ENCODE measurements at regions not wholly inside any gene's neighbourhood (a gene's known extent, or its start where the extent isn't known, plus 50 kb on each side); places are given as distances from the start of the nearest gene placed in this dataset.

DNA sequence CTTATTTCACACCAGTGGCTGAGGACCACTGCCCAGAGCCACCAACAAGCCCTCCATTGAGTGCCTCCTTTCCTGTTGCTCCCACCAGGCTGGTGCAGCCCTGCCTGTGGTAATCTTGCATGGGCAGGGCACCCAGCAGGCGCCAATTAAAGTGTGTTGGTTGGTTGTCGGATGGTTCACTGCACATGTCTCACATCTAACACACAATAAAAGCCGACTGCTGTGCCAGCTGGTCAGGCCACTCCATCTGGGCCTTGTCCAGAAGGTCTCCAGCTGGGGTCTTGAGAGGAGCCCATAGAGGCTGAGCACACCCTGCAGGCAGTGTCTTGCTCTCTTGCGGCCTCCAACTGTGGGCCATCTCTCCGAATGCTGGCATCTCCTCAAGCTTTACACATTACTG lies 494.8 kb upstream of the KLHL29 start:
- TF ChIP-seq, protein P1, sequence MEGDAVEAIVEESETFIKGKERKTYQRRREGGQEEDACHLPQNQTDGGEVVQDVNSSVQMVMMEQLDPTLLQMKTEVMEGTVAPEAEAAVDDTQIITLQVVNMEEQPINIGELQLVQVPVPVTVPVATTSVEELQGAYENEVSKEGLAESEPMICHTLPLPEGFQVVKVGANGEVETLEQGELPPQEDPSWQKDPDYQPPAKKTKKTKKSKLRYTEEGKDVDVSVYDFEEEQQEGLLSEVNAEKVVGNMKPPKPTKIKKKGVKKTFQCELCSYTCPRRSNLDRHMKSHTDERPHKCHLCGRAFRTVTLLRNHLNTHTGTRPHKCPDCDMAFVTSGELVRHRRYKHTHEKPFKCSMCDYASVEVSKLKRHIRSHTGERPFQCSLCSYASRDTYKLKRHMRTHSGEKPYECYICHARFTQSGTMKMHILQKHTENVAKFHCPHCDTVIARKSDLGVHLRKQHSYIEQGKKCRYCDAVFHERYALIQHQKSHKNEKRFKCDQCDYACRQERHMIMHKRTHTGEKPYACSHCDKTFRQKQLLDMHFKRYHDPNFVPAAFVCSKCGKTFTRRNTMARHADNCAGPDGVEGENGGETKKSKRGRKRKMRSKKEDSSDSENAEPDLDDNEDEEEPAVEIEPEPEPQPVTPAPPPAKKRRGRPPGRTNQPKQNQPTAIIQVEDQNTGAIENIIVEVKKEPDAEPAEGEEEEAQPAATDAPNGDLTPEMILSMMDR (IDR thresholded peaks at IDR 0.05) = no peak
- TF ChIP-seq POLR2A (IDR thresholded peaks at IDR 0.05; ENCODE audit: low read length) (no peak), HEYL (CRISPR knock-in tag; IDR thresholded peaks at IDR 0.05) (no peak), ESRRA (IDR thresholded peaks at IDR 0.05; ENCODE audit: borderline replicate concordance, low read length) (no peak), HES2 (IDR thresholded peaks at IDR 0.05) (no peak), RCOR1 (IDR thresholded peaks at IDR 0.05; ENCODE audit: low read depth, low read length) (no peak), RAD21 (conservative IDR thresholded peaks at IDR 0.05 in 1 of 2, IDR thresholded peaks at IDR 0.05 in 1 of 2) (no peak), MAZ (IDR thresholded peaks at IDR 0.05; ENCODE audit: borderline replicate concordance, low read depth, low read length) (no peak), ELK1 (IDR thresholded peaks at IDR 0.05; ENCODE audit: low read depth, low read length) (no peak), EP300 (IDR thresholded peaks at IDR 0.05) (no peak)
